HG03571 (cell line): ENCODE measurements at regions not wholly inside any gene's neighbourhood (a gene's known extent, or its start where the extent isn't known, plus 50 kb on each side); places are given as distances from the start of the nearest gene placed in this dataset.
"Not testable (repeated sequence)": the region's sequence is repeated elsewhere in the genome, so short reads cannot be mapped to it uniquely, and the experiment has no call there.

Experiments
- ATAC-seq: cut with Tn5 transposase; IDR thresholded peaks from one replicate; pipeline ENCODE4 v1.9.1; 2021; ENCODE audit not compliant: unreplicated experiment

- no peak for ATAC-seq
These were observed 1620.8 kb downstream of the PCDH9 start for GRCh38 chr13:65609350-65609749.

- ATAC-seq: no peak
These were observed 1623.5 kb downstream of the PCDH9 start for GRCh38 chr13:65606622-65607021.

- no peak for ATAC-seq
These were observed 1624.7 kb downstream of the PCDH9 start for GRCh38 chr13:65605396-65605795.

- ATAC-seq: no peak
These were observed 1627.0 kb downstream of the PCDH9 start for GRCh38 chr13:65603160-65603559.

- no peak for ATAC-seq
These were observed 1628.3 kb downstream of the PCDH9 start for GRCh38 chr13:65601855-65602254.

- no peak for ATAC-seq
These were observed 1629.4 kb downstream of the PCDH9 start for GRCh38 chr13:65600702-65601101.

GRCh38 chr13:65597839-65598818 lies 1632.0 kb downstream of the PCDH9 start:
- ATAC-seq: no peak

GRCh38 chr13:65595916-65596315 lies 1634.2 kb downstream of the PCDH9 start:
- ATAC-seq: no peak

GRCh38 chr13:65594298-65594781 lies 1635.8 kb downstream of the PCDH9 start:
- ATAC-seq: no peak

GRCh38 chr13:65593298-65593874 lies 1636.8 kb downstream of the PCDH9 start:
- no peak for ATAC-seq

- no peak for ATAC-seq
These were observed 1637.4 kb downstream of the PCDH9 start for GRCh38 chr13:65592731-65593130.

GRCh38 chr13:65585346-65585745 lies 1644.8 kb downstream of the PCDH9 start:
- ATAC-seq: no peak

- no peak for ATAC-seq
These were observed 1646.0 kb downstream of the PCDH9 start for GRCh38 chr13:65584126-65584525.

GRCh38 chr13:65582160-65582559 lies 1648.0 kb downstream of the PCDH9 start:
- no peak for ATAC-seq

GRCh38 chr13:65564561-65564960 lies 1665.6 kb downstream of the PCDH9 start:
- not testable (repeated sequence) for ATAC-seq

GRCh38 chr13:65562305-65562704 lies 1667.8 kb downstream of the PCDH9 start:
- ATAC-seq: no peak

GRCh38 chr13:65560936-65561335 lies 1669.2 kb downstream of the PCDH9 start:
- ATAC-seq: no peak

GRCh38 chr13:65555962-65556361 lies 1674.2 kb downstream of the PCDH9 start:
- no peak for ATAC-seq

- no peak for ATAC-seq
These were observed 1676.9 kb downstream of the PCDH9 start for GRCh38 chr13:65553096-65553727.

GRCh38 chr13:65551208-65551607 lies 1678.9 kb downstream of the PCDH9 start:
- ATAC-seq: no peak

- ATAC-seq: no peak
These were observed 1690.0 kb downstream of the PCDH9 start for GRCh38 chr13:65540175-65540574.

- no peak for ATAC-seq
These were observed 1694.8 kb downstream of the PCDH9 start for GRCh38 chr13:65535370-65535769.
